ENCODE measurements at regions not wholly inside any gene's neighbourhood (a gene's known extent, or its start where the extent isn't known, plus 50 kb on each side); places are given as distances from the start of the nearest gene placed in this dataset.

DNA sequence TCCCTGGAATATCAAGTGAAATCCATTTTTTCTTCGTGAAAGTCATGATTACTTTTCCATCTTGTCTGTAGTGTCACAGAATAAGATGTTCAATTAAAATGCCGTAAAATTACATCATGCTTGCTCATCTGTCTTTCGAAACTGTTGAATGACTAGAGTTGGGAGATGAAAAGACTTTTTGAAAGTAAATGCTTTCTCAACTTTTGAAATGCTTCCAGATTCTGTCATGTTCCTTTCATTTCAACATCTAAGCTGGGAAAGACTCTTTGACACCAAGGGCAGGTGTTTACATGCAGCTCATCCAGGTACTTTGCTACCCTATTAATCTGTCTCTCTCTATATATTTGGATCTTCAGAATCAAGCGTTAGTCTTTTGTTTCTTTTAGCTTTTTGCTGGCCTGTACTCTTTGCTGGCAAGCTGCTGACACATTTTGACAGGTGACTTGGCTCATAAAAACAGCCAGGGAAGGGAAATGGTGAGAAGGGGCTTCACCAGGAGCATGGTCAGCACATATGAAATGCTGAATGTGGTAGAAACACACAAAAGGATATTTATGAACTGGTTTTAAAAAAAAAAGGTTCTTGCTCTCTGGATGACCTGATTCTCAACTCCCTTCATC, 77.0 kb upstream of the METAP2 start:
- H3K36me3 ChIP-seq = no peaks in the 10 kb centered on the region
- H3K27me3 ChIP-seq = no peaks in the 10 kb centered on the region
- in situ Hi-C loops (cut with MboI; ENCODE audit: low pct_ligation_motif_present in 1 of 4, low pct_unique_long_range_greater_than_20kb in 1 of 4, low sequenced_read_pairs in 3 of 4) (no loop called here), intact Hi-C loops (cut with DNase I; ENCODE audit: low total_unique reads) (loop anchor here (5.0 kb wide), 1 partner anchor 75 kb away; the partner anchor contains the start of gene METAP2)
- no peak for TF ChIP-seq EP300 (IDR thresholded peaks at IDR 0.05; ENCODE audit: low read depth)
- no peak for TF ChIP-seq POLR2AphosphoS5 (IDR thresholded peaks at IDR 0.05)
- TF ChIP-seq POLR2A (IDR thresholded peaks at IDR 0.05) = no peak
- DNase-seq = no peak
- peaks cover 0 to 7% of the 10 kb centered on the region in 2 donors for H3K9me3 ChIP-seq
- no peaks in the 10 kb centered on the region for H3K4me1 ChIP-seq
- no peak overlapping the region for H3K4me3 ChIP-seq
- peak overlapping the region in 1 of 4 donors; percentile 49 for H3K27ac ChIP-seq
- 58 to 63% methylated on average over 3 to 4 of the region's 4 CpGs for WGBS, 2 donors (ENCODE audit: low coverage in 1 of 2)

DNA sequence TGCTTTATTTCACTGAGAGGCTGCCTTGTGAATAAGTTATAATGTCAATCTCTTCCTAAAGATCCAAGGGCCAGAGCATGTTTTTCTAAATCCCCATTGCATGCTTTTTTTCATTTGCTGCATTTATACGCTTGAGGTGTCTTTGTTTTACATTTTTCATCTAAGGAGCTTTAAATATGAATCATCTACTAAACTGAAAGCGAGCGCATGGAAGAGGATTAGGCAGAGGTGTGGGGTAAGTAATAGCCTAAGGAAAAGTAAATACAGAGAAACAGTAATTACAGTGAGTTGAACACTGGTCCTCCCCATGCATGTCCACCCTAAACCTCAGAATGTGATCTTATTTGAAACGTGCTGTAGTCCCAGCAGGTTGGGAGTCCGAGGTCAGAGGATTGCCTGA, 76.4 kb upstream of the METAP2 start:
- Histone ChIP-seq H3K27ac (peak overlapping the region in 1 of 4 donors; percentile 49), H3K4me1 (no peaks in the 10 kb centered on the region)
- intact Hi-C loops (cut with DNase I; ENCODE audit: low total_unique reads) = loop anchor here (5.0 kb wide), 1 partner anchor 75 kb away; the partner anchor contains the start of gene METAP2

DNA sequence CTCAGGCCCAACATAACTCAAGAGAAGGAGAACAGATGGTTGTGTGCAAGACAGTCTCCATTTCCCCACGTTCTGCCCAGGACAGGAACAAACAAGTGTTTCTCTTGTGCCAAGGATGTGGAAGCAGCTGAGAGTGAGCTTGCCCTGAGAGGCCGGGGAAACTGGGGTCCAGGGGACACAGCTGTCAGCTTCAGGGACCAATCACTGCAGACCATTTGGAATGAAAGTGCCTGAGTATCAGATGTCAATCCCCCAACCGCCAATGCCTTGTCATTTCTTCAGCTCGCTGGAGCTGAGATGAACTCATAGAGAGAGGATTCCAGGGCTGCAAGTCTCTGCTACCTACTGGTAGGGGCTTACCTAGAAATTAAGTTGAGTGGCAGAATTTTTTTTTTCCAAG, 71.9 kb upstream of the METAP2 start:
- intact Hi-C loops (cut with DNase I; ENCODE audit: low total_unique reads) (no loop called here), in situ Hi-C loops (cut with MboI; ENCODE audit: low pct_ligation_motif_present in 1 of 4, low pct_unique_long_range_greater_than_20kb in 1 of 4, low sequenced_read_pairs in 3 of 4) (no loop called here)
- H3K4me3 ChIP-seq = no peak overlapping the region
- H3K9me3 ChIP-seq = no peaks in the 10 kb centered on the region
- H3K27me3 ChIP-seq = no peaks in the 10 kb centered on the region
- H3K27ac ChIP-seq = no peak overlapping the region
- TF ChIP-seq POLR2AphosphoS5 (IDR thresholded peaks at IDR 0.05) (no peak), POLR2A (IDR thresholded peaks at IDR 0.05) (no peak), EP300 (IDR thresholded peaks at IDR 0.05; ENCODE audit: low read depth) (no peak)
- TF ChIP-seq, protein P1, sequence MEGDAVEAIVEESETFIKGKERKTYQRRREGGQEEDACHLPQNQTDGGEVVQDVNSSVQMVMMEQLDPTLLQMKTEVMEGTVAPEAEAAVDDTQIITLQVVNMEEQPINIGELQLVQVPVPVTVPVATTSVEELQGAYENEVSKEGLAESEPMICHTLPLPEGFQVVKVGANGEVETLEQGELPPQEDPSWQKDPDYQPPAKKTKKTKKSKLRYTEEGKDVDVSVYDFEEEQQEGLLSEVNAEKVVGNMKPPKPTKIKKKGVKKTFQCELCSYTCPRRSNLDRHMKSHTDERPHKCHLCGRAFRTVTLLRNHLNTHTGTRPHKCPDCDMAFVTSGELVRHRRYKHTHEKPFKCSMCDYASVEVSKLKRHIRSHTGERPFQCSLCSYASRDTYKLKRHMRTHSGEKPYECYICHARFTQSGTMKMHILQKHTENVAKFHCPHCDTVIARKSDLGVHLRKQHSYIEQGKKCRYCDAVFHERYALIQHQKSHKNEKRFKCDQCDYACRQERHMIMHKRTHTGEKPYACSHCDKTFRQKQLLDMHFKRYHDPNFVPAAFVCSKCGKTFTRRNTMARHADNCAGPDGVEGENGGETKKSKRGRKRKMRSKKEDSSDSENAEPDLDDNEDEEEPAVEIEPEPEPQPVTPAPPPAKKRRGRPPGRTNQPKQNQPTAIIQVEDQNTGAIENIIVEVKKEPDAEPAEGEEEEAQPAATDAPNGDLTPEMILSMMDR (IDR thresholded peaks at IDR 0.05) = no peak
- no peak for DNase-seq
- H3K36me3 ChIP-seq = no peaks in the 10 kb centered on the region
- 69% methylated on average over 4 of the region's 4 CpGs; no CpG with 5 or more reads in 1 of the 2 donors for WGBS, 2 donors (ENCODE audit: low coverage in 1 of 2)
- H3K4me1 ChIP-seq = no peaks in the 10 kb centered on the region

More for the DNA sequence above, 76.4 kb upstream of the METAP2 start:
- in situ Hi-C loops (cut with MboI; ENCODE audit: low pct_ligation_motif_present in 1 of 4, low pct_unique_long_range_greater_than_20kb in 1 of 4, low sequenced_read_pairs in 3 of 4) = no loop called here
- no peak for DNase-seq
- Histone ChIP-seq H3K27me3 (no peaks in the 10 kb centered on the region), H3K4me3 (no peak overlapping the region), H3K9me3 (peaks cover 0 to 7% of the 10 kb centered on the region in 2 donors), H3K36me3 (no peaks in the 10 kb centered on the region)
- 51 to 64% methylated on average over 5 of the region's 5 CpGs for WGBS, 2 donors (ENCODE audit: low coverage in 1 of 2)
- TF ChIP-seq POLR2AphosphoS5 (IDR thresholded peaks at IDR 0.05) = no peak
- TF ChIP-seq, protein P1 (IDR thresholded peaks at IDR 0.05) = no peak

DNA sequence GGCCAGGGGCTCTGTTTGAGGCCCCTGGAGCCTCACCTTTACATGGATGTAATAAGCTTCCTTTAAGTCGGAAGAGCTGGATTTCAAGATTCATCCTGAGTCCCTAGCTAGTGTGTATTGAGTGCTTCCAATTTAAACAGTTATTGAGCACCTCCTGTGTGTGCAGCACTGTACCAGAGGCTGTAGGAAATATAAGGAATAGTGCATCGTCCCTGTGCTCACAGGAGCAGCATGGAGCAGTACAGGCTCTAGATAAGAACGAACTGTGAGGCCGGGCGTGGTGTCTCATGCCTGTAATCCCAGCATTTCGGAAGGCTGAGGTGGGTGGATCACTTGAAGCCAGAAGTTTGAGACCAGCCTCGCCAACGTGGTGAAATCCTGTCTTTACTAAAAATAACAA, 65.8 kb upstream of the METAP2 start:
- no peak overlapping the region for H3K4me3 ChIP-seq
- in situ Hi-C loops (cut with MboI; ENCODE audit: low pct_ligation_motif_present in 1 of 4, low pct_unique_long_range_greater_than_20kb in 1 of 4, low sequenced_read_pairs in 3 of 4) = no loop called here
- WGBS, 2 donors (ENCODE audit: low coverage in 1 of 2) = 73 to 80% methylated on average over 7 to 8 of the region's 8 CpGs
- no peaks in the 10 kb centered on the region for H3K9me3 ChIP-seq
- no peaks in the 10 kb centered on the region for H3K36me3 ChIP-seq
- no peak overlapping the region for H3K27ac ChIP-seq
- intact Hi-C loops (cut with DNase I; ENCODE audit: low total_unique reads) = no loop called here
- no peak for DNase-seq
- H3K4me1 ChIP-seq = no peaks in the 10 kb centered on the region
- TF ChIP-seq POLR2A (IDR thresholded peaks at IDR 0.05) (no peak), POLR2AphosphoS5 (IDR thresholded peaks at IDR 0.05) (no peak), EP300 (IDR thresholded peaks at IDR 0.05; ENCODE audit: low read depth) (no peak)
- TF ChIP-seq, protein P1 (IDR thresholded peaks at IDR 0.05) = no peak
- H3K27me3 ChIP-seq = no peaks in the 10 kb centered on the region

DNA sequence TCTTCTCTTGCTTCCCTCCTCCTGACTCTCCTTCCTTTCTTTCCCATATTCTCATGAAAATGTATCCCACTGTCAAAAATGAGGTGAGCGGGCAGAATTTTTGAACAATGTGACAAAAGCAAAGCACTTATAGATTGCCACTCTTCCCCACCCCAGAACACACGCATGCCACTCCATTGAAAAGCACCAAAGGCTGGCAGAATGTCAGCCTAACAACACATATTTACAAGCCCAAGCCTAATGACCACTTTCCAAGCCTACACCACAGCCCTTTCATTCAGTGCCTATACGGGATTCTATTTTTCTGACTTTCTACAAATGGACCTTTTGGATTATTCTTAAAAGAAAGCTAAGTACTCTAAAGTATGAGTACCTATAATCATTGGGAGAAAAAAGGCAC, 62.9 kb upstream of the METAP2 start:
- Histone ChIP-seq H3K27ac (no peak overlapping the region), H3K4me1 (no peaks in the 10 kb centered on the region), H3K4me3 (no peak overlapping the region), H3K27me3 (no peaks in the 10 kb centered on the region), H3K36me3 (no peaks in the 10 kb centered on the region), H3K9me3 (no peaks in the 10 kb centered on the region)
- in situ Hi-C loops (cut with MboI; ENCODE audit: low pct_ligation_motif_present in 1 of 4, low pct_unique_long_range_greater_than_20kb in 1 of 4, low sequenced_read_pairs in 3 of 4) (no loop called here), intact Hi-C loops (cut with DNase I; ENCODE audit: low total_unique reads) (no loop called here)
- WGBS, 2 donors (ENCODE audit: low coverage in 1 of 2) = 86 to 97% methylated on average over 3 of the region's 3 CpGs
- TF ChIP-seq POLR2AphosphoS5 (IDR thresholded peaks at IDR 0.05) = no peak
- DNase-seq = no peak

Data from transverse colon (tissue), 4 donors.